Testis (tissue), 2 donors: ENCODE measurements at regions not wholly inside any gene's neighbourhood (a gene's known extent, or its start where the extent isn't known, plus 50 kb on each side); places are given as distances from the start of the nearest gene placed in this dataset.
A peak's percentile ranks its signal among the peaks of the same experiment; 100 is the strongest.

Experiments
- DNase-seq: peaks from one replicate; pipeline ENCODE4 v3.0.0-alpha.2; 2019
- H3K27ac ChIP-seq, 2 donors: fragments of 200-600 bp; sonication (generic); one replicate each; pipeline ENCODE4 v1.5.1; 2019
- H3K27me3 ChIP-seq: fragments of 200-600 bp; sonication (generic); one replicate; pipeline ENCODE4 v1.5.1; 2019
- H3K36me3 ChIP-seq: fragments of 200-600 bp; sonication (generic); one replicate; pipeline ENCODE4 v1.5.1; 2017; ENCODE audit warnings: low read depth; ENCODE audit errors: missing control alignments
- H3K4me1 ChIP-seq: fragments of 200-600 bp; sonication (generic); one replicate; pipeline ENCODE4 v1.5.1; 2019
- H3K4me3 ChIP-seq, 2 donors: fragments of 200-600 bp; sonication (generic); one replicate each; pipeline ENCODE4 v1.5.1; 2017 to 2019
- H3K9me3 ChIP-seq: fragments of 200-600 bp; sonication (generic); one replicate; pipeline ENCODE4 v1.5.1; 2017
- POLR2A ChIP-seq: fragments of 450-650 bp; IDR thresholded peaks from one replicate; pipeline ENCODE4 v1.6.1; 2017; ENCODE audit warnings: antibody characterized with exemption, mild to moderate bottlenecking, moderate library complexity
- WGBS, 2 donors: methylation state at CpG; one replicate each; pipeline ENCODE4 v1.1.5; 2018; 5-methylcytosine and 5-hydroxymethylcytosine counted together
- intact Hi-C: fragments of 100-400 bp; cut with DNase I; formaldehyde crosslinking; loops from one replicate; pipeline ENCODE4 v1.15.1; 2023; ENCODE audit warnings: low total_unique reads
- TF ChIP-seq, protein P1 (sequence below), 3 experiments: fragments of 450-650 bp in 2 of 3; fragments of 200-600 bp in 1 of 3; sonication (generic) in 1 of 3; IDR thresholded peaks; one replicate each; pipeline ENCODE4 v1.5.1; 2016 to 2019; ENCODE audit warnings: antibody characterized with exemption in 3 of 3, mild to moderate bottlenecking in 2 of 3, moderate library complexity in 1 of 3

DNA sequence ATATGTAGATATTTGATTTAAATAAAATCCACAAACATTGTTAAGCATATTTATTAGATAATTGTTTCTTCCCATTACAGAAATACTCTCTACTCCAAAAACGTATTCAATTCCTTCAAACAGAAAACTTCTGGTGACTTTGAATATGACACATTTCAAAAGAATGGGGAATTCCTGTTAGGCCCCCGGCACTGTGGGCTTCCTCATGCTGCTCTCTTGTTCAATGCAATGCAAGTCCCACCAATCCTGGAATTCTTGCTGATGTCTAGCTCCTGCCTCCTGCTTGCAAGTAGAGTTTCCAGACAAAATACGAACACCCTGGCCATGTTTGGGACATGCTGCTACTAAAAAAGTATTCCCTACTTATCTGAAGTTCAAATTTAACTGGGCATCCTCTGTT lies 544.1 kb downstream of the QKI start:
- H3K36me3 ChIP-seq = no peaks in the 10 kb centered on the region
- no peak overlapping the region for H3K27ac ChIP-seq
- H3K9me3 ChIP-seq = no peaks in the 10 kb centered on the region
- intact Hi-C loops = loop anchor here (10.0 kb wide), 2 partner anchors 534 to 774 kb away; no protein-coding TSS in a partner anchor
- H3K27me3 ChIP-seq = no peaks in the 10 kb centered on the region
- TF ChIP-seq, protein P1, sequence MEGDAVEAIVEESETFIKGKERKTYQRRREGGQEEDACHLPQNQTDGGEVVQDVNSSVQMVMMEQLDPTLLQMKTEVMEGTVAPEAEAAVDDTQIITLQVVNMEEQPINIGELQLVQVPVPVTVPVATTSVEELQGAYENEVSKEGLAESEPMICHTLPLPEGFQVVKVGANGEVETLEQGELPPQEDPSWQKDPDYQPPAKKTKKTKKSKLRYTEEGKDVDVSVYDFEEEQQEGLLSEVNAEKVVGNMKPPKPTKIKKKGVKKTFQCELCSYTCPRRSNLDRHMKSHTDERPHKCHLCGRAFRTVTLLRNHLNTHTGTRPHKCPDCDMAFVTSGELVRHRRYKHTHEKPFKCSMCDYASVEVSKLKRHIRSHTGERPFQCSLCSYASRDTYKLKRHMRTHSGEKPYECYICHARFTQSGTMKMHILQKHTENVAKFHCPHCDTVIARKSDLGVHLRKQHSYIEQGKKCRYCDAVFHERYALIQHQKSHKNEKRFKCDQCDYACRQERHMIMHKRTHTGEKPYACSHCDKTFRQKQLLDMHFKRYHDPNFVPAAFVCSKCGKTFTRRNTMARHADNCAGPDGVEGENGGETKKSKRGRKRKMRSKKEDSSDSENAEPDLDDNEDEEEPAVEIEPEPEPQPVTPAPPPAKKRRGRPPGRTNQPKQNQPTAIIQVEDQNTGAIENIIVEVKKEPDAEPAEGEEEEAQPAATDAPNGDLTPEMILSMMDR (IDR thresholded peaks at IDR 0.05) = no peak
- no peak for TF ChIP-seq POLR2A
- no peak for DNase-seq
- WGBS, 2 donors = 75 to 85% methylated on average over 3 of the region's 3 CpGs
- H3K4me3 ChIP-seq = no peak overlapping the region
- H3K4me1 ChIP-seq = peaks cover 11% of the 10 kb centered on the region

DNA sequence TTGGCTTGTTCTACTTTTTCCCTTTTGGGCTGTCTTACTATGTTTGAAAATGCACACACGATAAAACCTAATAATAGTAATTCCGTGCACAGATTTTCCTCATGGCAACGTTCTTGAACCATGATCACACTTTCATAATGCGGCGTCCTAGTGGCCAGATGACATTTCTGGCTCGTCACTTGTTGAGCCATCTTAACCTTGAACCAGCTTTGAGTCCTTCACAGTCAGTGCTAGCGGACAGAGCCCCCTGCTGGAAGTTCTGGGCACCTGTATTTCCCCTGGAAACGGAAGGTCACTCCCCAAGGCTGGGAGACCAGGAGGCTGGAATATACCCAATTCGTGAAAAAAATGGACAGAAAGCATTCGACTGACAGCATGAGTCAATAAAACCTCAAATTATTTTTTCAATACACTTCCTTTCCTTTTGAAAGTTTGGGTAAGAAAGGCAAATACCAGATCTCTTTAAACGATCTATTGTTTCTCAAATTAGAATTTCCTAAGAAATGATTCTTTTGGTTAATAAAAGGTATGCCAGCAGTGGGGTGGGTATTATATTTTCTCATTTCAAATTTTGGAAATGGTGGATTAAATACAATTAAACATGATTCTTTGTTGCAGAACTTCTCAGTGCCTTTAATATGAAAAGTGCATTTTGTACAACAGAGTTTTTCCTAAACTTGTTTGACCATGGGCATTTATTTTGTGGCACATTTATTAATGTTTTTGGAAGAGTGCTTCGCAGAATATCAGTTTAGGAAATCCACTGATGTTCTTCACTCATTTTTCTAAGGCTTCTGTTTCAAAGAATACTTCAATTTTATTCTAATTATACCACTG lies 542.3 kb downstream of the QKI start:
- TF ChIP-seq POLR2A = no peak
- TF ChIP-seq, protein P1 (IDR thresholded peaks at IDR 0.05) = peak; percentile 87 to 92 (median 88)
- peak; percentile 86 for DNase-seq
- intact Hi-C loops = loop anchor here (10.0 kb wide), 2 partner anchors 532 to 772 kb away; no protein-coding TSS in a partner anchor
- H3K4me1 ChIP-seq = peaks cover 11% of the 10 kb centered on the region
- no peaks in the 10 kb centered on the region for H3K36me3 ChIP-seq
- no peak overlapping the region for H3K27ac ChIP-seq
- H3K4me3 ChIP-seq = no peak overlapping the region
- no peaks in the 10 kb centered on the region for H3K9me3 ChIP-seq
- 25 to 35% methylated on average over 12 of the region's 12 CpGs for WGBS, 2 donors
- no peaks in the 10 kb centered on the region for H3K27me3 ChIP-seq

DNA sequence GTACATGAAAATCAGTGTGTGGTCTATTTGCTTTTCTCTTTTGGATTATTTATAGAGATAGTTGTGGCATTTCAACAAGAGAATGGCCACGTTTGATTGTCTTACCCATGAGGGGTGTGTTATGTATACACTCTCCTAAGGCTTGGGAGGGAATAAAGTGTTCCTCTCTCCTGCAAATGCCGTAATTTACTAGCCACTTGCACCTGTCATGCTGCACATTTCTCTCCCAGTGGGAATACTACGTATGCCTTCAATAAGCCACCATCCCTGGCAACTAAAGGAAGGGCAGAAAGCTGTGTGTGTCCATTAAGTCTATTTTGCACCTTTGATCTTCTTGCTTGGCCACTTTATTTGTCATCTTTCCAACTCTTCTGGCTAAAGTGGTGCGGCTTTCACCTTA lies 541.2 kb downstream of the QKI start:
- H3K4me3 ChIP-seq = no peak overlapping the region
- intact Hi-C loops = loop anchor here (10.0 kb wide), 2 partner anchors 531 to 771 kb away; no protein-coding TSS in a partner anchor
- H3K4me1 ChIP-seq = peaks cover 11% of the 10 kb centered on the region
- no peak overlapping the region for H3K27ac ChIP-seq
- TF ChIP-seq, protein P1 (IDR thresholded peaks at IDR 0.05) = no peak
- no peak for TF ChIP-seq POLR2A
- no peak for DNase-seq
- H3K27me3 ChIP-seq = no peaks in the 10 kb centered on the region
- H3K9me3 ChIP-seq = no peaks in the 10 kb centered on the region
- H3K36me3 ChIP-seq = no peaks in the 10 kb centered on the region
- WGBS, 2 donors = 75 to 82% methylated on average over 4 of the region's 4 CpGs

DNA sequence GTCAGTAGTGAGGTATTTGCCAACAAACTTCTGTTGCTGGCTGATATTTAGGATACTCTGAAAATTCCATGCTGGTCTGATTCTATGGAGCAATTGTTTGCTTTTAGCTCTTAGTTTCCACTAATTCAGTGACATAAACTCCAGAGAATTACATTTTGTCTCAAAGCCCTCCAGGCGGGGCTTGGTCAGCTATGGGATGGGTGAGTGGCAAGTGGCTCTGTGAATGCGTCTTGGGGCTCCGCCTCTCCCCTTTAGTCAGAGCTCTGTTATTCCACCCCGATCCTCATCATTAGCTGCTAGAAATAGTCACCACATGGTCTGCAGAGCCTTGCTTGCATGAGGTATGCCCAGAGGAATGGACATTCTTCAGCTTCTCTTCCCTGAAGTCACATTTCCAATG lies 540.6 kb downstream of the QKI start:
- H3K27ac ChIP-seq = no peak overlapping the region
- intact Hi-C loops = loop anchor here (10.0 kb wide), 2 partner anchors 530 to 770 kb away; no protein-coding TSS in a partner anchor
- no peaks in the 10 kb centered on the region for H3K9me3 ChIP-seq
- no peak overlapping the region for H3K4me3 ChIP-seq
- H3K36me3 ChIP-seq = no peaks in the 10 kb centered on the region
- no peak for DNase-seq
- TF ChIP-seq, protein P1 (IDR thresholded peaks at IDR 0.05) = no peak
- WGBS, 2 donors = 73 to 80% methylated on average over 4 of the region's 4 CpGs
- peaks cover 8% of the 10 kb centered on the region for H3K4me1 ChIP-seq
- H3K27me3 ChIP-seq = no peaks in the 10 kb centered on the region
